WTC11 (cell line): ENCODE measurements at regions not wholly inside any gene's neighbourhood (a gene's known extent, or its start where the extent isn't known, plus 50 kb on each side); places are given as distances from the start of the nearest gene placed in this dataset.

Experiments used
- ATAC-seq: fragments of 200-7000 bp; cut with Tn5 transposase; 2 replicates; pipeline ENCODE4 v1.10.0; 2021; ENCODE audit warnings: mild to moderate bottlenecking, moderate library complexity
- CTCF ChIA-PET: fragments of 300-600 bp; sonication (Branson Sonifier 250); formaldehyde crosslinking; loops from one replicate; lab custom pipeline; 2021; ENCODE audit warnings: antibody characterized with exemption; lab: Charles Lee
- POLR2A ChIA-PET: fragments of 350-600 bp; sonication (Branson Sonifier 250); formaldehyde crosslinking; loops from one replicate; lab custom pipeline; 2021; ENCODE audit warnings: antibody characterized with exemption; lab: Charles Lee
- DNase-seq: peaks from one replicate; pipeline ENCODE4 v3.0.0; 2021; ENCODE audit warnings: low spot score
- H3K27ac Mint-ChIP-seq: 2 replicates; pipeline ENCODE4 v1.8.0; 2021; ENCODE audit warnings: mixed read lengths
- H3K27me3 Mint-ChIP-seq: 2 replicates; pipeline ENCODE4 v1.8.0; 2021; ENCODE audit warnings: low read depth, mild to moderate bottlenecking, moderate library complexity, mixed read lengths
- H3K36me3 Mint-ChIP-seq: 2 replicates; pipeline ENCODE4 v1.8.0; 2021; ENCODE audit warnings: mixed read lengths
- H3K4me1 Mint-ChIP-seq: 2 replicates; pipeline ENCODE4 v1.8.0; 2022; ENCODE audit warnings: mixed read lengths
- H3K4me3 Mint-ChIP-seq: 2 replicates; pipeline ENCODE4 v1.8.0; 2021; ENCODE audit warnings: mild to moderate bottlenecking, moderate library complexity, mixed read lengths
- H3K9me3 Mint-ChIP-seq: 2 replicates; pipeline ENCODE4 v1.8.0; 2021; ENCODE audit warnings: mixed read lengths
- ETV6 ChIP-seq: sonication (generic); formaldehyde crosslinking; IDR thresholded peaks from 2 replicates; pipeline ENCODE4 v1.8.1; 2022; ENCODE audit warnings: mild to moderate bottlenecking, missing genetic modification reagents
- NFATC4 ChIP-seq: fragments of 250-450 bp; sonication (Bioruptor Pico); IDR thresholded peaks from 2 replicates; pipeline ENCODE4 v1.9.0; 2021; ENCODE audit warnings: mild to moderate bottlenecking
- SMAD3 ChIP-seq: sonication (generic); formaldehyde crosslinking; IDR thresholded peaks from 2 replicates; pipeline ENCODE4 v1.8.0; 2022; ENCODE audit warnings: missing genetic modification reagents, mild to moderate bottlenecking, borderline replicate concordance
- TEAD1 ChIP-seq: sonication (generic); formaldehyde crosslinking; IDR thresholded peaks from 2 replicates; pipeline ENCODE4 v1.8.0; 2022; ENCODE audit warnings: mild to moderate bottlenecking, missing genetic modification reagents
- ZNF232 ChIP-seq: sonication (generic); formaldehyde crosslinking; IDR thresholded peaks from 2 replicates; pipeline ENCODE4 v1.8.0; 2022; ENCODE audit warnings: mild to moderate bottlenecking, missing genetic modification reagents
- ZNF263 ChIP-seq: sonication (generic); formaldehyde crosslinking; IDR thresholded peaks from 2 replicates; pipeline ENCODE4 v1.8.1; 2022; ENCODE audit warnings: low read depth, mild to moderate bottlenecking, moderate library complexity, missing genetic modification reagents
- TF ChIP-seq, protein P1 (sequence below): fragments of 250-450 bp; sonication (Bioruptor Pico); conservative IDR thresholded peaks from 2 replicates; pipeline ENCODE4 v1.9.0; 2021; ENCODE audit warnings: mild to moderate bottlenecking
- TF ChIP-seq, protein P2 (sequence below): sonication (generic); formaldehyde crosslinking; IDR thresholded peaks from 2 replicates; pipeline ENCODE4 v1.8.1; 2023; ENCODE audit warnings: mild to moderate bottlenecking, missing genetic modification reagents, moderate library complexity
- TF ChIP-seq, protein P3 (sequence below): sonication (generic); formaldehyde crosslinking; conservative IDR thresholded peaks from 2 replicates; pipeline ENCODE4 v1.8.1; 2023; ENCODE audit warnings: mild to moderate bottlenecking, low read depth, missing genetic modification reagents, moderate library complexity
- TF ChIP-seq, protein P4 (sequence below): sonication (generic); formaldehyde crosslinking; IDR thresholded peaks from 2 replicates; pipeline ENCODE4 v1.8.0; 2022; ENCODE audit warnings: mild to moderate bottlenecking, missing genetic modification reagents
- TF ChIP-seq, protein P5 (sequence below): sonication (generic); formaldehyde crosslinking; IDR thresholded peaks from 2 replicates; pipeline ENCODE4 v1.8.0; 2022; ENCODE audit warnings: missing genetic modification reagents
- TF ChIP-seq, protein P6 (sequence below): sonication (generic); formaldehyde crosslinking; IDR thresholded peaks from 2 replicates; pipeline ENCODE4 v1.8.0; 2022; ENCODE audit warnings: mild to moderate bottlenecking, missing genetic modification reagents
- TF ChIP-seq, protein P7 (sequence below): sonication (generic); formaldehyde crosslinking; IDR thresholded peaks from 2 replicates; pipeline ENCODE4 v1.8.1; 2022; ENCODE audit warnings: mild to moderate bottlenecking, moderate library complexity, missing genetic modification reagents
- TF ChIP-seq, protein P8 (sequence below): fragments of 250-450 bp; sonication (Bioruptor Pico); IDR thresholded peaks from 2 replicates; pipeline ENCODE4 v1.9.0; 2021; ENCODE audit warnings: mild to moderate bottlenecking

DNA sequence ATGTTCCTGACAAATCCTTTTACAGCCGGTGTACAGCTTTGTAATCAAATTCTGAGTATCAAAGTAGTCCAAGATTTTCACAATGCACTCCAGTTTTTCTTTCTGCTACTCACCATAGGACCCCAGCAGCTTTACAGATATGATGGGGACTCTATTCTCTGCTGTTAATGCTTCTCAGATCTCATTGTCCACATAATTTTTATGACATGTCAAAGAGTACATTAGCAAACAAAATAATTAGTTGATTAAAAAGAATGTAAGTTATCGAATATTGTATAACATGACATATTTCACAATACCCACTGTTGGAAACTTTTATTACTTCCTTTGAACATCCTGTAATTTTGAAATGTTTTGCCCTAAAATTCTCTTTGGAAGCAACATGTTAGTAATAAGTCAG lies 81.4 kb upstream of the KIAA1217 start (continued):
- TF ChIP-seq, protein P1, sequence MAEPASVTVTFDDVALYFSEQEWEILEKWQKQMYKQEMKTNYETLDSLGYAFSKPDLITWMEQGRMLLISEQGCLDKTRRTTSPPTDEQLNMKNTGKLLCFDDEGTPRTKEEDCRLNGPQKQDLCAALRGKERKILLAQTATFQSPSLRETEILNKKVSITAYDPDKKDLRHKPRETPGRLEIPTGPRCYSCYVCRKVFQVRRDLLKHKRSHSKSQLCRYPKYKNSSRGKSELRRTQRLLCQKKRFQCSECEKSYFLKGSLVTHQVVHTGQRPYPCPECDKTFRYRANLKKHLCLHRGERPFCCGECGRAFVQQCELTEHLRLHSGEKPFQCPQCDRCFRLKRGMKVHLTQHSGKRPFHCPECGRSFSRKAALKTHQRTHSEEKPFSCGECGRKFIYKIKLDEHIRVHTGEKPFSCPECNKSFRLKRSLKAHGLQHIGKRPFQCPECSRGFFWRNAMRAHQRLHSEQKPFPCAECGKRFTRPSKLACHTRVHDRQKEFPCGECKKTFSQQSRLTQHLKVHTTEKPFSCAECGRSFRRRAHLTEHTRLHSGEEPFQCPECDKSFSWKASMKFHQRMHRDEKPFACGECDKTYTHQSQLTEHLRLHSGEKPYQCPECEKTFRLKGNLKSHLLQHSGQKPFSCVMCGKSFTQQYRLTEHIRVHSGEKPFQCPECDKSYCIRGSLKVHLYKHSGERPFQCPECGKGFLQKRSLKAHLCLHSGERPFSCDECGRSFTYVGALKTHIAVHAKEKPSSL (CRISPR knock-in tag): no peak
- TF ChIP-seq, protein P2, sequence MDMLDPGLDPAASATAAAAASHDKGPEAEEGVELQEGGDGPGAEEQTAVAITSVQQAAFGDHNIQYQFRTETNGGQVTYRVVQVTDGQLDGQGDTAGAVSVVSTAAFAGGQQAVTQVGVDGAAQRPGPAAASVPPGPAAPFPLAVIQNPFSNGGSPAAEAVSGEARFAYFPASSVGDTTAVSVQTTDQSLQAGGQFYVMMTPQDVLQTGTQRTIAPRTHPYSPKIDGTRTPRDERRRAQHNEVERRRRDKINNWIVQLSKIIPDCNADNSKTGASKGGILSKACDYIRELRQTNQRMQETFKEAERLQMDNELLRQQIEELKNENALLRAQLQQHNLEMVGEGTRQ: no peak
- TF ChIP-seq, protein P3, sequence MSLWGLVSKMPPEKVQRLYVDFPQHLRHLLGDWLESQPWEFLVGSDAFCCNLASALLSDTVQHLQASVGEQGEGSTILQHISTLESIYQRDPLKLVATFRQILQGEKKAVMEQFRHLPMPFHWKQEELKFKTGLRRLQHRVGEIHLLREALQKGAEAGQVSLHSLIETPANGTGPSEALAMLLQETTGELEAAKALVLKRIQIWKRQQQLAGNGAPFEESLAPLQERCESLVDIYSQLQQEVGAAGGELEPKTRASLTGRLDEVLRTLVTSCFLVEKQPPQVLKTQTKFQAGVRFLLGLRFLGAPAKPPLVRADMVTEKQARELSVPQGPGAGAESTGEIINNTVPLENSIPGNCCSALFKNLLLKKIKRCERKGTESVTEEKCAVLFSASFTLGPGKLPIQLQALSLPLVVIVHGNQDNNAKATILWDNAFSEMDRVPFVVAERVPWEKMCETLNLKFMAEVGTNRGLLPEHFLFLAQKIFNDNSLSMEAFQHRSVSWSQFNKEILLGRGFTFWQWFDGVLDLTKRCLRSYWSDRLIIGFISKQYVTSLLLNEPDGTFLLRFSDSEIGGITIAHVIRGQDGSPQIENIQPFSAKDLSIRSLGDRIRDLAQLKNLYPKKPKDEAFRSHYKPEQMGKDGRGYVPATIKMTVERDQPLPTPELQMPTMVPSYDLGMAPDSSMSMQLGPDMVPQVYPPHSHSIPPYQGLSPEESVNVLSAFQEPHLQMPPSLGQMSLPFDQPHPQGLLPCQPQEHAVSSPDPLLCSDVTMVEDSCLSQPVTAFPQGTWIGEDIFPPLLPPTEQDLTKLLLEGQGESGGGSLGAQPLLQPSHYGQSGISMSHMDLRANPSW (CRISPR knock-in tag): no peak
- TF ChIP-seq, protein P4, sequence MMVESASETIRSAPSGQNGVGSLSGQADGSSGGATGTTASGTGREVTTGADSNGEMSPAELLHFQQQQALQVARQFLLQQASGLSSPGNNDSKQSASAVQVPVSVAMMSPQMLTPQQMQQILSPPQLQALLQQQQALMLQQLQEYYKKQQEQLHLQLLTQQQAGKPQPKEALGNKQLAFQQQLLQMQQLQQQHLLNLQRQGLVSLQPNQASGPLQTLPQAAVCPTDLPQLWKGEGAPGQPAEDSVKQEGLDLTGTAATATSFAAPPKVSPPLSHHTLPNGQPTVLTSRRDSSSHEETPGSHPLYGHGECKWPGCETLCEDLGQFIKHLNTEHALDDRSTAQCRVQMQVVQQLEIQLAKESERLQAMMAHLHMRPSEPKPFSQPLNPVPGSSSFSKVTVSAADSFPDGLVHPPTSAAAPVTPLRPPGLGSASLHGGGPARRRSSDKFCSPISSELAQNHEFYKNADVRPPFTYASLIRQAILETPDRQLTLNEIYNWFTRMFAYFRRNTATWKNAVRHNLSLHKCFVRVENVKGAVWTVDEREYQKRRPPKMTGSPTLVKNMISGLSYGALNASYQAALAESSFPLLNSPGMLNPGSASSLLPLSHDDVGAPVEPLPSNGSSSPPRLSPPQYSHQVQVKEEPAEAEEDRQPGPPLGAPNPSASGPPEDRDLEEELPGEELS (CRISPR knock-in tag): no peak
- TF ChIP-seq NFATC4 (CRISPR knock-in tag): no peak

DNA sequence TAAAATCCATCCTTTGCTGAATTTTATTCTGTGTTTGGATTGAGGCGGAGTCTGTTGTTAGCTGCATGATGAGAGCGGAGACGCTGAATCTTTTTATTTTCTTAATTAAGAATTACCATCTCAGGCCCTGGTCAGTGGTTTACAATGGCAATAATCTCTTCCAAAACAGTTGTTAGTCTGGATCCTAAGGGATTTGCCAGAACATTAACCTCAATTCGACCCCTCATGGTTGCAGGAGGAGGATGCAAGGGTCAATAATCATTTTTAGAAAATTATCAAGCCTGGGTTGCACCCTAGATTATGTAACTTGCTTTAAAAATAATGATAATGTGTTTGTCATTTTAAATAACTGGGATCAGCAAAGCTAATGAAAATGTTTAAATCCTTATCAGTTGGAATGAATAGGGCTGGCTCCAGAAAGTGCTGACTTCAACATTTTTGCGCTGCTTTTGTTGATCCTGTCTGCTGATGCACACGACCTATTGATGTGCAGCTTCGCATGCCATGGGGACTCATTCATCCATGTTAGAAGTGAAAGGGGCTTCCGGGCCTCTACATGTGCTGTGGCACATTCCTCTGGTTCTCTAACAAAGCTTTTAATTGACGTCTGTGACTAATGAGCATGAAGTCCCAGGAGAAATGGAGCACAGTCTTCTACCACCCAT lies 80.7 kb upstream of the KIAA1217 start:
- DNase-seq: no peak
- no peaks in the 10 kb centered on the region for H3K9me3 Mint-ChIP-seq
- ChIA-PET POLR2A (no interaction called here), CTCF (no interaction called here)
- no peaks in the 10 kb centered on the region for H3K27me3 Mint-ChIP-seq
- no peak overlapping the region for H3K27ac Mint-ChIP-seq
- ATAC-seq: no peak
- H3K36me3 Mint-ChIP-seq: no peaks in the 10 kb centered on the region
- peaks cover 11% of the 10 kb centered on the region for H3K4me1 Mint-ChIP-seq
- TF ChIP-seq, protein P4 (CRISPR knock-in tag): no peak
- TF ChIP-seq TEAD1: no peak
- H3K4me3 Mint-ChIP-seq: no peak overlapping the region

DNA sequence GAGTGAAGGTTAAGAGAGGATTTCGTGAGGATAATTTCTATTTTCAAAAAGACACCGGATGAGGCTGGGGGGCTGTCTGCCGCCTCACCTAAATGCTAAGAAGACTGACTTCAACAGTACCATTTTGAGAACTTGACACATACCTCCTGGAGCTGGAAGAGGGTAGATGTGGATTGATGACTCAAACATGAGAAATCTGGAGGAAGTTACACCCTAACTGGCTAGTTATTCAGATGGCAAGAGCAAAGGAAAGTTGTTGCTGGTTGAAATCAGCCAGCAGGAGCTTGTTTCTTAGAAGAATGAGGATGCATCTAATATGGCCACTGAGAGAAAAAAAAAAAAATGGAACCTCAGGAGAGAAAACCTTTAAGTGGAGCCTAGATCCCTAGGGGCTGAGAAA lies 76.2 kb upstream of the KIAA1217 start:
- Mint-ChIP-seq H3K4me1 (peaks cover 11% of the 10 kb centered on the region), H3K9me3 (no peaks in the 10 kb centered on the region), H3K4me3 (no peak overlapping the region), H3K36me3 (no peaks in the 10 kb centered on the region), H3K27me3 (no peaks in the 10 kb centered on the region), H3K27ac (no peak overlapping the region)
- no peak for ATAC-seq
- POLR2A ChIA-PET: no interaction called here
- CTCF ChIA-PET: no interaction called here
- DNase-seq: no peak
- TF ChIP-seq ZNF232 (CRISPR knock-in tag): no peak
- TF ChIP-seq, protein P5, sequence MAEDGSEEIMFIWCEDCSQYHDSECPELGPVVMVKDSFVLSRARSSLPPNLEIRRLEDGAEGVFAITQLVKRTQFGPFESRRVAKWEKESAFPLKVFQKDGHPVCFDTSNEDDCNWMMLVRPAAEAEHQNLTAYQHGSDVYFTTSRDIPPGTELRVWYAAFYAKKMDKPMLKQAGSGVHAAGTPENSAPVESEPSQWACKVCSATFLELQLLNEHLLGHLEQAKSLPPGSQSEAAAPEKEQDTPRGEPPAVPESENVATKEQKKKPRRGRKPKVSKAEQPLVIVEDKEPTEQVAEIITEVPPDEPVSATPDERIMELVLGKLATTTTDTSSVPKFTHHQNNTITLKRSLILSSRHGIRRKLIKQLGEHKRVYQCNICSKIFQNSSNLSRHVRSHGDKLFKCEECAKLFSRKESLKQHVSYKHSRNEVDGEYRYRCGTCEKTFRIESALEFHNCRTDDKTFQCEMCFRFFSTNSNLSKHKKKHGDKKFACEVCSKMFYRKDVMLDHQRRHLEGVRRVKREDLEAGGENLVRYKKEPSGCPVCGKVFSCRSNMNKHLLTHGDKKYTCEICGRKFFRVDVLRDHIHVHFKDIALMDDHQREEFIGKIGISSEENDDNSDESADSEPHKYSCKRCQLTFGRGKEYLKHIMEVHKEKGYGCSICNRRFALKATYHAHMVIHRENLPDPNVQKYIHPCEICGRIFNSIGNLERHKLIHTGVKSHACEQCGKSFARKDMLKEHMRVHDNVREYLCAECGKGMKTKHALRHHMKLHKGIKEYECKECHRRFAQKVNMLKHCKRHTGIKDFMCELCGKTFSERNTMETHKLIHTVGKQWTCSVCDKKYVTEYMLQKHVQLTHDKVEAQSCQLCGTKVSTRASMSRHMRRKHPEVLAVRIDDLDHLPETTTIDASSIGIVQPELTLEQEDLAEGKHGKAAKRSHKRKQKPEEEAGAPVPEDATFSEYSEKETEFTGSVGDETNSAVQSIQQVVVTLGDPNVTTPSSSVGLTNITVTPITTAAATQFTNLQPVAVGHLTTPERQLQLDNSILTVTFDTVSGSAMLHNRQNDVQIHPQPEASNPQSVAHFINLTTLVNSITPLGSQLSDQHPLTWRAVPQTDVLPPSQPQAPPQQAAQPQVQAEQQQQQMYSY (CRISPR knock-in tag): no peak
- TF ChIP-seq ZNF263 (CRISPR knock-in tag): no peak
- TF ChIP-seq, protein P6, sequence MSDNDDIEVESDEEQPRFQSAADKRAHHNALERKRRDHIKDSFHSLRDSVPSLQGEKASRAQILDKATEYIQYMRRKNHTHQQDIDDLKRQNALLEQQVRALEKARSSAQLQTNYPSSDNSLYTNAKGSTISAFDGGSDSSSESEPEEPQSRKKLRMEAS (CRISPR knock-in tag): no peak
- no peak for TF ChIP-seq ETV6 (CRISPR knock-in tag)
- TF ChIP-seq, protein P7, sequence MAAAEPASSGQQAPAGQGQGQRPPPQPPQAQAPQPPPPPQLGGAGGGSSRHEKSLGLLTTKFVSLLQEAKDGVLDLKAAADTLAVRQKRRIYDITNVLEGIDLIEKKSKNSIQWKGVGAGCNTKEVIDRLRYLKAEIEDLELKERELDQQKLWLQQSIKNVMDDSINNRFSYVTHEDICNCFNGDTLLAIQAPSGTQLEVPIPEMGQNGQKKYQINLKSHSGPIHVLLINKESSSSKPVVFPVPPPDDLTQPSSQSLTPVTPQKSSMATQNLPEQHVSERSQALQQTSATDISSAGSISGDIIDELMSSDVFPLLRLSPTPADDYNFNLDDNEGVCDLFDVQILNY: no peak
- no peak for TF ChIP-seq SMAD3
- TF ChIP-seq, protein P8, sequence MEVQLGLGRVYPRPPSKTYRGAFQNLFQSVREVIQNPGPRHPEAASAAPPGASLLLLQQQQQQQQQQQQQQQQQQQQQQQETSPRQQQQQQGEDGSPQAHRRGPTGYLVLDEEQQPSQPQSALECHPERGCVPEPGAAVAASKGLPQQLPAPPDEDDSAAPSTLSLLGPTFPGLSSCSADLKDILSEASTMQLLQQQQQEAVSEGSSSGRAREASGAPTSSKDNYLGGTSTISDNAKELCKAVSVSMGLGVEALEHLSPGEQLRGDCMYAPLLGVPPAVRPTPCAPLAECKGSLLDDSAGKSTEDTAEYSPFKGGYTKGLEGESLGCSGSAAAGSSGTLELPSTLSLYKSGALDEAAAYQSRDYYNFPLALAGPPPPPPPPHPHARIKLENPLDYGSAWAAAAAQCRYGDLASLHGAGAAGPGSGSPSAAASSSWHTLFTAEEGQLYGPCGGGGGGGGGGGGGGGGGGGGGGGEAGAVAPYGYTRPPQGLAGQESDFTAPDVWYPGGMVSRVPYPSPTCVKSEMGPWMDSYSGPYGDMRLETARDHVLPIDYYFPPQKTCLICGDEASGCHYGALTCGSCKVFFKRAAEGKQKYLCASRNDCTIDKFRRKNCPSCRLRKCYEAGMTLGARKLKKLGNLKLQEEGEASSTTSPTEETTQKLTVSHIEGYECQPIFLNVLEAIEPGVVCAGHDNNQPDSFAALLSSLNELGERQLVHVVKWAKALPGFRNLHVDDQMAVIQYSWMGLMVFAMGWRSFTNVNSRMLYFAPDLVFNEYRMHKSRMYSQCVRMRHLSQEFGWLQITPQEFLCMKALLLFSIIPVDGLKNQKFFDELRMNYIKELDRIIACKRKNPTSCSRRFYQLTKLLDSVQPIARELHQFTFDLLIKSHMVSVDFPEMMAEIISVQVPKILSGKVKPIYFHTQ: no peak
